B cell (primary cell): ENCODE measurements at regions not wholly inside any gene's neighbourhood (a gene's known extent, or its start where the extent isn't known, plus 50 kb on each side); places are given as distances from the start of the nearest gene placed in this dataset.

ENCODE experiments used
- ATAC-seq: fragments of 200-7000 bp; cut with Tn5 transposase; one replicate; pipeline ENCODE4 v1.10.0; 2021; ENCODE audit warnings: low read depth, mild to moderate bottlenecking, moderate number of reproducible peaks, moderate library complexity
- CTCF ChIA-PET: fragments of 350-600 bp; sonication (Branson Sonifier 250); formaldehyde crosslinking; loops from one replicate; lab custom pipeline; 2021; ENCODE audit warnings: antibody characterized with exemption, inconsistent platforms; lab: Charles Lee
- POLR2A ChIA-PET: fragments of 350-600 bp; sonication (Branson Sonifier 250); formaldehyde crosslinking; loops from one replicate; lab custom pipeline; 2021; ENCODE audit warnings: antibody characterized with exemption; lab: Charles Lee
- DNase-seq: peaks from one replicate; pipeline ENCODE4 v3.0.0; 2013
- H2AFZ ChIP-seq: 2 replicates; pipeline ENCODE4 v1.6.1; 2012; ENCODE audit warnings: mild to moderate bottlenecking, low read depth, low read length; ENCODE audit not compliant: insufficient read depth, poor library complexity, severe bottlenecking
- H3K27ac ChIP-seq, 2 donors: 1 replicate in 1 of 2; 2 replicates in 1 of 2; pipeline ENCODE4 v1.5.1; 2012 to 2013; ENCODE audit warnings: low read length in 2 of 2, mild to moderate bottlenecking in 2 of 2, moderate library complexity in 1 of 2
- H3K27me3 ChIP-seq, 4 experiments: fragments of 200-600 bp in 1 of 4; sonication (generic) in 1 of 4; replicated peaks in 1 of 4; 1 replicate in 2 of 4; 2 replicates in 2 of 4; pipeline versions ENCODE4 v1.6.1 to v1.7.0; 2013 to 2016; ENCODE audit warnings: low read length in 3 of 4, mild to moderate bottlenecking in 2 of 4, mixed read lengths in 1 of 4, moderate library complexity in 1 of 4; ENCODE audit not compliant: insufficient read depth in 4 of 4, control insufficient read depth in 3 of 4; ENCODE audit errors: control extremely low read depth in 1 of 4
- H3K36me3 ChIP-seq, 2 experiments: replicated peaks in 1 of 2; 1 replicate in 1 of 2; 2 replicates in 1 of 2; pipeline versions ENCODE4 v1.6.1 to v1.7.1; 2013; ENCODE audit warnings: low read length in 1 of 2; ENCODE audit not compliant: insufficient read depth in 2 of 2, control insufficient read depth in 1 of 2; ENCODE audit errors: control extremely low read depth in 1 of 2, extremely low read depth in 1 of 2
- H3K4me1 ChIP-seq, 2 donors: fragments of 200-600 bp in 1 of 2; sonication (generic) in 1 of 2; 1 replicate in 1 of 2; 2 replicates in 1 of 2; pipeline versions ENCODE4 v1.5.1 to v1.6.1; 2013 to 2017; ENCODE audit warnings: low read length in 2 of 2; ENCODE audit not compliant: control insufficient read depth in 2 of 2, insufficient read depth in 2 of 2
- H3K4me2 ChIP-seq: replicated peaks from 2 replicates; pipeline ENCODE3; 2012; ENCODE audit warnings: mild to moderate bottlenecking, low read depth, low read length; ENCODE audit not compliant: poor library complexity, severe bottlenecking
- H3K4me3 ChIP-seq, 5 experiments: fragments of 200-600 bp in 1 of 5; sonication (generic) in 1 of 5; 1 replicate in 3 of 5; 2 replicates in 2 of 5; pipeline versions ENCODE4 v1.5.1 to v1.7.0; 2011 to 2016; ENCODE audit warnings: low read length in 4 of 5, mild to moderate bottlenecking in 4 of 5, low read depth in 2 of 5, control low read depth in 1 of 5, moderate library complexity in 1 of 5; ENCODE audit not compliant: insufficient read depth in 1 of 5; ENCODE audit errors: control extremely low read depth in 1 of 5, extremely low read depth in 1 of 5
- H3K79me2 ChIP-seq: fragments of 200-600 bp; sonication (generic); one replicate; pipeline ENCODE4 v1.6.0; 2016; ENCODE audit warnings: low read length; ENCODE audit not compliant: control insufficient read depth, insufficient read depth
- H3K9ac ChIP-seq: fragments of 200-600 bp; sonication (generic); 2 replicates; pipeline ENCODE4 v1.6.1; 2017; ENCODE audit warnings: mild to moderate bottlenecking, low read length, moderate library complexity
- H3K9me3 ChIP-seq, 3 donors: one replicate each; pipeline versions ENCODE4 v1.6.1 to v1.7.1; 2013; ENCODE audit warnings: low read length in 2 of 3; ENCODE audit not compliant: control insufficient read depth in 2 of 3, insufficient read depth in 1 of 3; ENCODE audit errors: control extremely low read depth in 1 of 3
- H4K20me1 ChIP-seq: 2 replicates; pipeline ENCODE4 v1.6.0; 2012; ENCODE audit warnings: mild to moderate bottlenecking, low read length; ENCODE audit not compliant: insufficient read depth, control insufficient read depth, poor library complexity, severe bottlenecking
- H3K27ac Mint-ChIP-seq: one replicate; pipeline ENCODE4 v1.8.0; 2021; ENCODE audit warnings: mixed read lengths
- H3K27me3 Mint-ChIP-seq: one replicate; pipeline ENCODE4 v1.8.0; 2021; ENCODE audit warnings: mixed read lengths
- H3K4me1 Mint-ChIP-seq: one replicate; pipeline ENCODE4 v1.8.0; 2021; ENCODE audit warnings: mixed read lengths
- H3K4me3 Mint-ChIP-seq: one replicate; pipeline ENCODE4 v1.8.0; 2021; ENCODE audit warnings: mixed read lengths
- H3K9me3 Mint-ChIP-seq: one replicate; pipeline ENCODE4 v1.8.0; 2022; ENCODE audit warnings: mixed read lengths; ENCODE audit not compliant: insufficient read depth
- CTCF ChIP-seq: fragments of 200-600 bp; IDR thresholded peaks from one replicate; pipeline ENCODE4 v1.8.0; 2022; ENCODE audit warnings: antibody characterized with exemption, mild to moderate bottlenecking
- EZH2 ChIP-seq: IDR thresholded peaks from 2 replicates; pipeline ENCODE4 v1.6.1; 2012; ENCODE audit warnings: borderline replicate concordance, low read depth, mild to moderate bottlenecking, moderate library complexity, low read length; ENCODE audit not compliant: insufficient read depth, poor library complexity, severe bottlenecking
- WGBS: methylation state at CpG from one replicate; pipeline ENCODE4 v1.1.5; 2013; ENCODE audit warnings: missing lambda C conversion rate; ENCODE audit not compliant: insufficient coverage; 5-methylcytosine and 5-hydroxymethylcytosine counted together
- intact Hi-C: fragments of 100-400 bp; cut with micrococcal nuclease; formaldehyde crosslinking; loops from one replicate; pipeline ENCODE4 v1.10.0; 2022

GRCh38 chr7:142447762-142448161 is 189.9 kb upstream of the PRSS58 start:
- H3K27me3 ChIP-seq, result no peaks in the 10 kb centered on the region
- H3K27ac ChIP-seq, result no peak overlapping the region
- H3K79me2 ChIP-seq, result no peaks in the 10 kb centered on the region
- no peak for DNase-seq
- intact Hi-C loops, result no loop called here
- no peak overlapping the region for H3K4me3 ChIP-seq
- no peaks in the 10 kb centered on the region for H3K9me3 Mint-ChIP-seq
- TF ChIP-seq EZH2 (no peak), CTCF (no peak)
- H3K4me2 ChIP-seq, result no peak overlapping the region
- no peaks in the 10 kb centered on the region for H3K36me3 ChIP-seq
- no CpG with 5 or more reads among the region's 2 CpGs for WGBS
- H3K4me3 Mint-ChIP-seq, result no peak overlapping the region
- H3K9me3 ChIP-seq, result no peaks in the 10 kb centered on the region
- no peaks in the 10 kb centered on the region for H3K4me1 ChIP-seq
- CTCF ChIA-PET, result no interaction called here
- POLR2A ChIA-PET, result no interaction called here
- ATAC-seq, result no peak
- H3K9ac ChIP-seq, result no peak overlapping the region
- peaks cover 32% of the 10 kb centered on the region for H3K27me3 Mint-ChIP-seq
- H3K4me1 Mint-ChIP-seq, result no peaks in the 10 kb centered on the region
- H2AFZ ChIP-seq, result no peak overlapping the region
- H3K27ac Mint-ChIP-seq, result no peak overlapping the region
- H4K20me1 ChIP-seq, result no peaks in the 10 kb centered on the region

GRCh38 chr7:142445019-142445686 is 187.3 kb upstream of the PRSS58 start:
- no peak overlapping the region for H3K4me3 Mint-ChIP-seq

More at GRCh38 chr7:142445019-142445686, 187.3 kb upstream of the PRSS58 start:
- H3K36me3 ChIP-seq, result no peaks in the 10 kb centered on the region
- WGBS, result 73% methylated on average over 7 of the region's 7 CpGs
- CTCF ChIA-PET, result interaction anchor here (0.9 kb wide), 1 partner anchor 14 kb away, joined by 3 read pairs; no protein-coding TSS in a partner anchor
- TF ChIP-seq EZH2, result no peak
- no peak for TF ChIP-seq CTCF
- no peak overlapping the region for H3K9ac ChIP-seq
- no peaks in the 10 kb centered on the region for H3K9me3 ChIP-seq
- no peak overlapping the region for H3K4me2 ChIP-seq
- H3K9me3 Mint-ChIP-seq, result no peaks in the 10 kb centered on the region
- H2AFZ ChIP-seq, result no peak overlapping the region
- intact Hi-C loops, result no loop called here
- H3K27me3 Mint-ChIP-seq, result peaks cover 33% of the 10 kb centered on the region
- no peak overlapping the region for H3K27ac ChIP-seq
- no peaks in the 10 kb centered on the region for H3K79me2 ChIP-seq
- H3K4me1 Mint-ChIP-seq, result peaks cover 4% of the 10 kb centered on the region
- no peaks in the 10 kb centered on the region for H4K20me1 ChIP-seq
- ATAC-seq (no peak), DNase-seq (no peak)
- H3K27ac Mint-ChIP-seq, result no peak overlapping the region
- no peaks in the 10 kb centered on the region for H3K27me3 ChIP-seq
- H3K4me3 ChIP-seq, result no peak overlapping the region
- POLR2A ChIA-PET, result no interaction called here
- peaks cover 3 to 4% of the 10 kb centered on the region in 2 donors for H3K4me1 ChIP-seq
